SK-N-MC (cell line): ENCODE measurements at regions not wholly inside any gene's neighbourhood (a gene's known extent, or its start where the extent isn't known, plus 50 kb on each side); places are given as distances from the start of the nearest gene placed in this dataset.

Source experiments
- DNase-seq: peaks from one replicate; pipeline ENCODE4 v3.0.0-alpha.2; 2011; ENCODE audit warnings: low read depth, low spot score
- H3K27ac ChIP-seq: fragments of 200-600 bp; sonication (generic); 2 replicates; pipeline ENCODE4 v1.5.1; 2016; ENCODE audit warnings: mixed run types
- H3K36me3 ChIP-seq: fragments of 200-600 bp; sonication (generic); 2 replicates; pipeline ENCODE4 v1.6.1; 2017; ENCODE audit warnings: antibody characterized with exemption, low read length, mixed read lengths; ENCODE audit not compliant: insufficient read depth
- H3K4me3 ChIP-seq: fragments of 200-600 bp; sonication (generic); 2 replicates; pipeline ENCODE4 v1.5.1; 2016
- H3K9ac ChIP-seq: fragments of 200-600 bp; sonication (generic); 2 replicates; pipeline ENCODE4 v1.8.0; 2017; ENCODE audit warnings: mixed run types, mixed read lengths; ENCODE audit not compliant: insufficient read length
- H3K9me3 ChIP-seq: fragments of 200-600 bp; sonication (generic); 2 replicates; pipeline ENCODE4 v1.6.1; 2017; ENCODE audit warnings: low read depth, mild to moderate bottlenecking, antibody characterized with exemption, low read length, moderate library complexity, mixed read lengths
- EZH2 ChIP-seq: fragments of 200-600 bp; sonication (generic); IDR thresholded peaks from one replicate; pipeline ENCODE4 v1.6.1; 2017; ENCODE audit warnings: antibody characterized with exemption
- FOXP2 ChIP-seq: optimal IDR thresholded peaks from 2 replicates; pipeline ENCODE3; 2011; ENCODE audit warnings: mild to moderate bottlenecking, moderate library complexity; ENCODE audit not compliant: insufficient read depth; ENCODE audit errors: extremely low read length, control extremely low read depth
- POLR2AphosphoS5 ChIP-seq: IDR thresholded peaks from 2 replicates; pipeline ENCODE4 v1.6.1; 2012; ENCODE audit warnings: mild to moderate bottlenecking, low read depth, low read length, borderline replicate concordance

DNA sequence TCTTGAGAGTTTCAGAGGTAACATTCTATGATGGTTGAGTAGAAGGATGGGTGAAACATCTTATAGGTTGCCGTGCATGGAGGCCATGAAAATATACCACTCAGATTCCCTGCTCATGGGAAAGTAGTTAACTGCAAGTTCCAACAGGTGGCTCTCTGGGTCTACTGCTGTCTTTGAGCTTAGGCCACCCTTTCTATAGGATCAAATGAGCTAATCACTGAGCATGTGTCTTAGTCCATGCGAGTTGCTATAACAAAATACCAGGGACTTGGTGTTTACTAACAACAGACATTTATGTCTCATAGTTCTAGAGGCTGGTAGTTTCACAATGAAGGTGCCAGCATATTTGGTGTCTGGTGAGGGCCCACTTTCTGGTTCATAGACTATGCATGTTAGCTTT lies 144.8 kb upstream of the UNC5C start:
- H3K9ac ChIP-seq, result no peak overlapping the region
- no peak for DNase-seq
- no peaks in the 10 kb centered on the region for H3K36me3 ChIP-seq
- H3K27ac ChIP-seq, result no peak overlapping the region
- no peaks in the 10 kb centered on the region for H3K9me3 ChIP-seq
- TF ChIP-seq FOXP2 (no peak), EZH2 (no peak), POLR2AphosphoS5 (no peak)
- no peak overlapping the region for H3K4me3 ChIP-seq

DNA sequence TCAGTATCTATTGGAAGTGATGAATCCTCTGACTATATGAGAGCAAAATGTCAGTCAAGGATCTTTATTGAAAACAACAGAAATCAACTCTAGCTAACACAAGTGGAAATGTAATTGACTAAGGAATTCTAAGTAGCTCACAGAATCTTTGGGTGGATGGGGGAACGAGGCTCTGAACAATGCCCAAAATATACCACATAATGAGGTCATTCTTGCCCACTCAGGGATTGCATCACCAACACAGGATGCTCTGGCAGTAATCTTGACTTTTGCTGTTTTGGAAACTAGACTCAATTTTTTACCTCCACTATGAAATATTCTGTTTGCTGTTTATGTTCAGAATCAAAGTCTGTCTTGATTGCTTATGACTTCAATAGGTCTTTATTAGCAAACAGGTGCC lies 127.4 kb upstream of the UNC5C start:
- DNase-seq, result no peak
- Histone ChIP-seq H3K36me3 (no peaks in the 10 kb centered on the region), H3K9me3 (no peaks in the 10 kb centered on the region), H3K9ac (no peak overlapping the region), H3K4me3 (no peak overlapping the region), H3K27ac (no peak overlapping the region)
- no peak for TF ChIP-seq POLR2AphosphoS5
- no peak for TF ChIP-seq EZH2
- TF ChIP-seq FOXP2, result no peak

DNA sequence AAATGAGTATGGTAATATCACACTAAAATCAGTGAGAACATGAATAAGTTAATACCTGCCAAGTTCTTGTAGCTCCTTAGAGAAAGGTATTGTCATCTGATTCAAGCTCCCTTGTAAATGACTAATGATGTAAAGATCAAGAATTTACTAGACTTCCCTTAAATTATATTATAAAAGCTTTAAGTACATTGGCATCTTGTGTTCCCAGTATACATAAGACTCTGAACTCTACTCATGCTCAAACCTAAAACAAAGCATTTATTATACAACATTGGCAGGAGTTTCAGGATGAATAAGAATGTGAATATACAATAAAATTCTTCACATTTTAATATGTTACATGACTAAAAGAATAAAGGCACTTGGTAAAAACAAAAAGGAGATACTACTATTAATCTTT lies 126.8 kb upstream of the UNC5C start:
- H3K36me3 ChIP-seq, result no peaks in the 10 kb centered on the region
- H3K27ac ChIP-seq, result no peak overlapping the region
- no peak for DNase-seq
- H3K9ac ChIP-seq, result no peak overlapping the region
- TF ChIP-seq POLR2AphosphoS5 (no peak), FOXP2 (no peak), EZH2 (no peak)
- H3K4me3 ChIP-seq, result no peak overlapping the region
- no peaks in the 10 kb centered on the region for H3K9me3 ChIP-seq

DNA sequence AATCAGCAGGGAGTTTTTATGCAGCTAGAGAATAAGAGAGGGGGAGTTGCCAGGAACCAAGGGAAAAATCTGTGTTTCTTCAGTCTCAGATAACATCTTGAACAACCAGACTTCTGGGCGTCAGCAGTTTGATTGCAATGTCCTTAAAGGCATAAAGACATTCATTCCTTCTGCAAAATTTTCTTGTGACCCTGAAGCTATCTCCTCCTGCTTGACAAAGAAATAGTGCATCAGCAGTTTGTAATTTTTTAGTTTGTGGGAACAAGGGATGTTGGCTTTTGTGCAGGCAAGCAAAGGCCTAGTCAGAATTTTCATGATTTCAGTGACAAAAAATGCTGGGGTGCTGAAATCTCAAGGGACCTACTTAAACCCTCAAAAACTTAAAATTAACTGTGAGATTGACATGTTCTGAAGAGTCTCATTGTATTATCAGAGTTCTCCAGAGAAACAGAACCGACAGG lies 125.8 kb upstream of the UNC5C start:
- H3K4me3 ChIP-seq, result 0 out of 2 replicates have a peak overlapping the region, but pooled peaks have one; percentile 16
- H3K9me3 ChIP-seq, result no peaks in the 10 kb centered on the region
- peak; percentile 88 for DNase-seq
- TF ChIP-seq FOXP2 (no peak), EZH2 (no peak), POLR2AphosphoS5 (no peak; the same call in 1 of the 2 replicates)
- no peak overlapping the region for H3K9ac ChIP-seq
- H3K27ac ChIP-seq, result peak overlapping the region; percentile 85
- no peaks in the 10 kb centered on the region for H3K36me3 ChIP-seq

DNA sequence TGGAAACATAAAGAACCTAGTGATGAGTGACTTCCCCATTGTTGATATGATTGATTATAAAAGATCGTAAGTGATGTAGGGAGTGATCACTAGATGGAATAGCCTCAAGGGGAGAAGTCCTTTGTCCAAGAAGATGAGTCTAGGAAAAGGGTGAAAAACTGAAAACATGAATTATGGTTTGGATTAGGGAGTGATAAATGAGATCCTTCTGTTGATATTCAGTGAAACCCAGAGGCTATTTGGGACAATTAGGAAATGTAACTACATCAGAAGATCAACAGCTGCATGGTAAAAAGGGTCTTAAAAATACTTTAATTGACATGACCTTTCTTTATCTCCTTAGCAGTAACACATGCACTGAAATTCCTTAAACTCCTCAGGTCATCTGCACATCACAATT lies 124.0 kb upstream of the UNC5C start:
- H3K4me3 ChIP-seq, result no peak overlapping the region
- no peak for DNase-seq
- H3K9ac ChIP-seq, result no peak overlapping the region
- no peak for TF ChIP-seq POLR2AphosphoS5
- no peak for TF ChIP-seq EZH2
- TF ChIP-seq FOXP2, result no peak
- no peaks in the 10 kb centered on the region for H3K9me3 ChIP-seq
- H3K27ac ChIP-seq, result no peak overlapping the region
- H3K36me3 ChIP-seq, result no peaks in the 10 kb centered on the region

DNA sequence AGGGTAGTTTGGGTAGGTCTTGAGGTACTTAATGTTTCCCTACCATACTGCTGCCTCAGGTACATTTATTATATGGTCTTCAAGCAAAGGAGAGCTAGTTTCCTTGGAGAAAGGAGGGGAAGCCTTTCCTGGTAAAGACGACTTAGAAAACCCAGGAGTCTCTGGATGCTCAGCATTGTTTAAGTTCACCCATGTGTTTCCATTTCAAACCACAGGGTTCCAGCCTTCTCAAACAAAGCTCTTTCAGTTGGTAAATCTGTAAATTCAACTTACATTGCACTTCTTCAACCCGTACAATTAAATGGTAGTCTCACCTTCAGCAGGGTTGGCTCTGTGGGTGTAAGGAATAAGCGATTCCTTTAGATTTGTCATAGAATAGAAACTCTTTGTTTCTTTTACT lies 111.9 kb upstream of the UNC5C start:
- Histone ChIP-seq H3K27ac (no peak overlapping the region), H3K36me3 (no peaks in the 10 kb centered on the region), H3K4me3 (no peak overlapping the region), H3K9me3 (no peaks in the 10 kb centered on the region), H3K9ac (no peak overlapping the region)
- no peak for DNase-seq
- no peak for TF ChIP-seq EZH2
- no peak for TF ChIP-seq FOXP2
- TF ChIP-seq POLR2AphosphoS5, result no peak

DNA sequence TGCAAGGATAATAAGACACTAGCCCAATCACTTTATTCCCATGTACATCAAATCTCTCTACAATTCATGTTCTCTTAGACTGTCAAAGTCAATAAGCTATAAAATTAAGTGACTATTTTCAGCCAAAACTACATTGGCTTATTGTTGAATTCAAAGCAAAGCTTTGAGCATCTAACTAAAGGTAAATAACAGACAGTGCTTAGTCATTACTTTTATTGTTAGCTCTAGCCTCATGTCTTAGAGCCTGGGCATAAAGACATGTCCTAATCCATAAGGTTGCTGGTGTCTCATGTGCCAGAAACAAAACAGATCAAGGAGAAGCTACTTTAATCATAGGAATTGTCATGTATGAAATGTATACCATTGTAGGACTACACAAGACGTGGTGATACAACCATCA lies 103.1 kb upstream of the UNC5C start:
- no peak for DNase-seq
- H3K4me3 ChIP-seq, result no peak overlapping the region
- no peaks in the 10 kb centered on the region for H3K36me3 ChIP-seq
- H3K9me3 ChIP-seq, result no peaks in the 10 kb centered on the region
- TF ChIP-seq POLR2AphosphoS5 (no peak), FOXP2 (no peak), EZH2 (no peak)
- H3K27ac ChIP-seq, result no peak overlapping the region
- no peak overlapping the region for H3K9ac ChIP-seq

DNA sequence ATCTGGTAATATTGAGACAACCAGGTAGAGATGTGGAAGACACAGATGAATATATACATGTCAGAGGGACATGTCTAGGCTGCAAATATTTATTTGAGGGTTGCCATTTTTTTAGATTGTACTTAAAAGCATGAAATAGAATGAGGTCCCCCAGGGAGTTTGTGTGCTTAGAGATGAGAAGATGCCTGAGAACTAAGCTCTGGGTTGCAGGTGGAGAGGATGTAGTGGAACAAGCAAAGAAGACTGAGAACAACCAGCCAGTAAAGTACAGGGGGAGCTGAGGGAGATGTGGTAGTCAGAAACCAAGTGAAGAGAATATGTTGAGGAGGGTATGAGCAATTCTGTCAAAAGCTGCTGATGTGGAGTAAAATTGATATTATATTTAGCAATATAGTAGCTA lies 95.6 kb upstream of the UNC5C start:
- Histone ChIP-seq H3K27ac (no peak overlapping the region), H3K36me3 (no peaks in the 10 kb centered on the region), H3K9ac (no peak overlapping the region), H3K4me3 (no peak overlapping the region), H3K9me3 (no peaks in the 10 kb centered on the region)
- TF ChIP-seq POLR2AphosphoS5 (no peak), EZH2 (no peak)
- no peak for DNase-seq

DNA sequence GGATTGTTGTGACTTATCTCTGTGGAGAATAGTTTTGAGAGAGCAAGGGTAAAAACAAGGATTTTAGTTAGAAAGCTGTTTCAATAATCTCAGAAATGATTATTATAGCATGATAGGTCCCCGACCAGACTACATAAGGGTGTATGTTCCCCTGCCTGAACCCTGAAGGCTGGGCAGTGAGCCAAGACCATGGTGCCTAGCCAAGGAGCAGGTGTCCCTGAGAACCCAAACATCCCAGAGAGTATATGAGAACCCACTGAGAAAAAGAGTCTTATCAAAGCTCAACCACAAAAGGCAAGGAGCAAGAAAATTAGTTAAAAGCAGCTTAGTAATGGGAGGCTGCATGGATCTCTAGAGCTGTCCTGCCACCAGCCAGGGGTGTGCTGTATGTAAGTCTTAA lies 94.9 kb upstream of the UNC5C start:
- no peak overlapping the region for H3K4me3 ChIP-seq
- no peaks in the 10 kb centered on the region for H3K36me3 ChIP-seq
- no peaks in the 10 kb centered on the region for H3K9me3 ChIP-seq
- no peak for DNase-seq
- TF ChIP-seq FOXP2, result no peak
- no peak for TF ChIP-seq POLR2AphosphoS5
- TF ChIP-seq EZH2, result no peak
- H3K27ac ChIP-seq, result no peak overlapping the region
- H3K9ac ChIP-seq, result no peak overlapping the region
